Choroid plexus epithelial cell (primary cell): ENCODE measurements at regions not wholly inside any gene's neighbourhood (a gene's known extent, or its start where the extent isn't known, plus 50 kb on each side); places are given as distances from the start of the nearest gene placed in this dataset.

ENCODE experiments used
- DNase-seq: peaks from one replicate; pipeline ENCODE4 v3.0.0-alpha.2; 2010; ENCODE audit warnings: low read depth
- H3K4me3 ChIP-seq: 2 replicates; pipeline ENCODE4 v1.5.1; 2011; ENCODE audit warnings: low read depth, mild to moderate bottlenecking, control low read depth, low read length, moderate library complexity
- CTCF ChIP-seq: conservative IDR thresholded peaks from 2 replicates; pipeline ENCODE4 v1.5.1; 2011; ENCODE audit warnings: low read depth, mild to moderate bottlenecking, control low read depth, inconsistent platforms, low read length, moderate library complexity

- no peak for TF ChIP-seq CTCF
- DNase-seq, result no peak
- H3K4me3 ChIP-seq, result no peak overlapping the region
These were observed 92.8 kb upstream of the ZNF516 start for GRCh38 chr18:76587879-76588271.

DNA sequence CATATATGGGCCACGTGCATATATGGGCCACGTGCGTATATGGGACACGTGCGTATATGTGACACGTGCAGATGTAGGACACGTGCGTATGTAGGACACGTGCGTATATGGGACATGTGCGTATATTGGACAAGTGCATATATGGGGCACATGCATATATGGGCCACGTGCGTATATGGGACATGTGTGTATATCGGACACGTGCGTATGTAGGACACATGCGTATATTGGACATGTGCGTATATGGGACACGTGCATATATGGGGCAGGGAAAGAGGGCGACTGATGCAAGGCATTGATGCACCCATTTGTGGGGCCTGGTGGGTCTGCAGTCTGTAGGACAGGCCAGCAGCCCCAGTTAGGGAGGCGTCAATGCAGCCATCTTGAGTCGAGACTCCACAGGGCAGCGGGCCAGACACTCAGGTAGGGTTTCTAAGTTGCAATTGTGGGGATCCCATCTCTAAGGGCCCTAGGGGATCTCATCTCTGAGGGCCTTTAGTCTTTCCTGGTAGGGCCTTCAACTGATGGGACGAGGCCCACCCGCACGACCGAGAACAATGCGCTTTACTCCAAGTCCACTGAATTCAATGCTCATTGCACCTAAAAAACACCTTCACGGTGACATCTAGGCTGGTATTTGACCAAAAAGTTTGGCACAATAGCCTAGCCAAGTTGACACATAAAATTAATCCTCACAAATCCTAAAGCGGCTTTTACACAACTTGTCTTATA lies 92.3 kb upstream of the ZNF516 start:
- H3K4me3 ChIP-seq, result no peak overlapping the region
- TF ChIP-seq CTCF, result no peak
- no peak for DNase-seq

DNA sequence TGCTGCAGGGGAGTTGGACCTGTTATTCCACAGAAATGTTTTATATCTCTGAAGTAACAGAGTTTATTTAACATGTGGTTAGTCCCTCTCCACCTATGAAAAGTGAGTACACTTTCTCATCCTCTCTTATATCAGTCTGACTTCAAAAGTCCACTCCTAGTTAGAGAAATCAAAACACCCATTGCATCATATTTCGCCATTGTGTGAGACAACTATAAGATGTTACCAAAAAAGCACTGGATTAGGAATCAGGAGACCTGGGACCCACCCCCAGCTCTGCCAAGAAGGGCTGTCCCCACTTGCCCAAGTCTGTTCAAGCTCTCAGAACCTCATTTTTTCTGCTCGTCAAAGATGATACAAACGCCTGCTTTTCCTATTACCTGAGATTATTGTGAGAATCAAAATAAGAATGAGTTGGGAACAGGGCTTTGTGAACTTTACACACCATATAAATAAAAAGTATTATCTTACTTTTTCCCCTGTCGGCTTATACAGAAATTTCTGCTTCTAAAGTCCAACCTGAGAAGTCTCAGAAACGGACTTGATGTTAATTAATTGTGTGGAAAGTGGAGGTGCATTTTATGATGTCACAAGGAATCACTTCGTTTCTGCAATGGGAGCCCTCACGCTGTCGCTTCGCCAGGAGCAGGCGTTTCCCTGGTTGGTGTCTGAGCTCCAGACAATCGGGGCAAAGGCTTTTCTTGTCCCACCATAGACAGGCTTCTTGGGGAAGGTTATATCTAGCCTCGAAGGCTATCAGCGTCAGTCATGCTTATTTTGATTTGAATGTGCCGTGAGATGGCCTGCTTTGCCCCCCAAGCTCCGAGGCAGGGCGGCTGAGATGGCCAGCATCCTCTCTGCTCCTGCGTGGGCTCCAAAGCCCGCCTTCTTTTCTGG lies 89.6 kb upstream of the ZNF516 start:
- DNase-seq, result no peak
- TF ChIP-seq CTCF, result no peak
- H3K4me3 ChIP-seq, result no peak overlapping the region

DNA sequence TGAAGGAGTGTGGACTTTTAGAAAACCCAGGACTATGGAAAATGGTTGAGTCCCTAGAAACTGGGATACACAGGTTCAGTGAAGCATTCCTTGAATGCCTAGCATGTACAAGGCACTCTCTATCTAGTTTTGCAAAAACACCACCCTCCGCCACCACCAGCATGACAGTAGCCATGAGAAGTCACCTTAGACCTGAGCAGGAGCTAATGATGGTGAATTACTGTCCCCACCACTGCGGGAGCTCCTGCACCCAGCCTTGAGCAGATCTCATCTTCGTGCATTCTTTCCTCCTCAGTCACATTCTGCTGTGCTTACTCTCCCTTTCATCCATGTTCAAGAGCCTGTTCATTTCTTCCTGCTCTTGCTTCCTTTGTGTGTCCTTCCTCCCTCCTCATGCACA lies 86.2 kb upstream of the ZNF516 start:
- H3K4me3 ChIP-seq, result no peak overlapping the region
- DNase-seq, result no peak
- TF ChIP-seq CTCF, result no peak

DNA sequence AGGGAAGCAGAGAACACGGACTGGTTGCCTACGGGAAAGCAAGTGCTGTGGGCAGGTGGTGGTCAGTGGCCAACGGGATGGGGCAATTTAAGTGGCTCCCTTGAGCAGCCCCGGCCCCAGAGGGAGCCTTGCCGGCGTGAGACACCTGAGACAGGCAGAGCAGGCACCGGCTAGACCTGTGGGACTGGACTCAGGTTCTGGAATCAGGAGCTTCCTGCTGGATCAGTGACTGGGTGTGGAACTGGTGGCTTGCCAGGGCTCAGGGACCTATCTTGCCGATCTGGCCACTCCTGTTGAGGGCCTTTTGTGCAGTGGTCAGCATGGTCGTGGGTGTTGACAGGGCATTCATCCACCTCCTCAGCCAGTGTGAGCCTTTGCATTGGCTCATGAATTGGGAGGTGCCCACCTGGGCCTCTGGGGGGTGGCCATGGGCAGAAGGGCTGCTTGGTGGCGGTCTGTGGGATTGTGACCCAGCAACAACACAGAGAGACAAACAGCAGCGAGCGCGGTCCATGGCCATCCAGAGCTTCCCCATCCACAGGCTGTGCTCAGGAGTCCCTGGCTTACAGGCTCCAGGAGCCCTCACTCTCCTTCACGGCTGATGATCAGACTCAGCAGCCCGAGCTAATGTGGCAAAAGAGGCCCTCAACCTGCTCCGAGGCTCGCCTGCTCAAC lies 85.4 kb upstream of the ZNF516 start:
- H3K4me3 ChIP-seq, result no peak overlapping the region
- no peak for TF ChIP-seq CTCF
- DNase-seq, result no peak

DNA sequence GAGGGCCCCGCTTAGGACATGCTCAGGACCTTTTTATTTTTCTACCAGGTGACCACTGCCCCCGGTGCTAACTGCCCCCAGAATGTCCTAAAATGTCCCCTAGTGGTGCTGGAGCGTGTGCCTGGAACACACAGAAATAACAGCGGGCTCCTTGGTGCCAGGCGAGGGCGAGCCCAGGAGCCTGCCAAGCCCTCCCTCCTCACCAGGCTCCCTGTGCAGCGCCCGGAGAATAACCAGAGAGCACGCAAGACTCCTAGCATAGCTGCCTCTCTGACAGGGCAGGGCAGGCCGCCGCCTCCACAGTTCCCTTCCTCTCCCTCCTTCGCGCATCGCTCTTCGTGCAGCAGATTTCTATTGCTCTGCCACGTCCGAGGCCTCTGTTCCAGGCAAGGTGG lies 84.3 kb upstream of the ZNF516 start:
- no peak overlapping the region for H3K4me3 ChIP-seq
- no peak for DNase-seq
- no peak for TF ChIP-seq CTCF
